PC-3 (cell line): ENCODE measurements at regions not wholly inside any gene's neighbourhood (a gene's known extent, or its start where the extent isn't known, plus 50 kb on each side); places are given as distances from the start of the nearest gene placed in this dataset.

ENCODE experiments used
- ATAC-seq: fragments of 200-7000 bp; cut with Tn5 transposase; 2 replicates; pipeline ENCODE4 v1.9.1; 2020; ENCODE audit warnings: mild to moderate bottlenecking, moderate library complexity
- BruUV-seq: library from RNA; stranded (reverse); fragments of 400-500 nt; replicated peaks from 2 replicates; lab custom pipeline; 2021; lab: Mats Ljungman, UMichigan
- CTCF ChIA-PET: fragments of 300-600 bp; sonication (Branson Sonifier 250); formaldehyde crosslinking; loops from one replicate; lab custom pipeline; 2022; ENCODE audit warnings: antibody characterized with exemption; lab: Charles Lee
- POLR2A ChIA-PET: fragments of 300-600 bp; sonication (Branson Sonifier 250); formaldehyde crosslinking; loops from one replicate; lab custom pipeline; 2022; ENCODE audit warnings: antibody characterized with exemption; ENCODE audit not compliant: unreplicated experiment; lab: Charles Lee
- DNase-seq: peaks from one replicate; pipeline ENCODE4 v3.0.0-alpha.2; 2015
- H2AFZ ChIP-seq: fragments of 300-600 bp; sonication (generic); 2 replicates; pipeline ENCODE4 v1.6.0; 2016; ENCODE audit warnings: antibody characterized with exemption, low read length
- H3F3A ChIP-seq: fragments of 300-600 bp; sonication (generic); one replicate; pipeline ENCODE4 v1.6.0; 2017; ENCODE audit warnings: antibody characterized with exemption, low read length, control low read depth, mild to moderate bottlenecking; ENCODE audit not compliant: unreplicated experiment
- H3K27ac ChIP-seq: fragments of 300-600 bp; sonication (generic); 2 replicates; pipeline ENCODE4 v1.5.1; 2016; ENCODE audit warnings: mild to moderate bottlenecking, low read length
- H3K27me3 ChIP-seq: fragments of 300-600 bp; sonication (generic); 2 replicates; pipeline ENCODE4 v1.6.1; 2016; ENCODE audit warnings: low read length, mixed read lengths
- H3K36me3 ChIP-seq: fragments of 300-600 bp; sonication (generic); 2 replicates; pipeline ENCODE4 v1.6.1; 2016; ENCODE audit warnings: low read depth, mixed run types, low read length, mixed read lengths
- H3K4me1 ChIP-seq: fragments of 300-600 bp; sonication (generic); 2 replicates; pipeline ENCODE4 v1.5.1; 2016; ENCODE audit warnings: low read length; ENCODE audit not compliant: insufficient read depth
- H3K4me2 ChIP-seq: fragments of 300-600 bp; sonication (generic); 2 replicates; pipeline ENCODE4 v1.6.0; 2016; ENCODE audit warnings: low read length
- H3K4me3 ChIP-seq: fragments of 300-600 bp; sonication (generic); 2 replicates; pipeline ENCODE4 v1.5.1; 2016; ENCODE audit warnings: mild to moderate bottlenecking, low read length, mixed read lengths
- H3K79me2 ChIP-seq: fragments of 300-600 bp; sonication (generic); 2 replicates; pipeline ENCODE4 v1.6.1; 2017; ENCODE audit warnings: low read length, mixed read lengths
- H3K9ac ChIP-seq: fragments of 300-600 bp; sonication (generic); 2 replicates; pipeline ENCODE4 v1.6.0; 2016; ENCODE audit warnings: mild to moderate bottlenecking, low read length
- H3K9me2 ChIP-seq: fragments of 300-600 bp; sonication (generic); replicated peaks from 2 replicates; pipeline ENCODE4 v1.6.1; 2016; ENCODE audit warnings: mixed run types, low read length, mixed read lengths
- H3K9me3 ChIP-seq: fragments of 300-600 bp; sonication (generic); 2 replicates; pipeline ENCODE4 v1.6.1; 2016; ENCODE audit warnings: low read length, mixed read lengths
- H4K20me1 ChIP-seq: fragments of 300-600 bp; sonication (generic); 2 replicates; pipeline ENCODE4 v1.6.1; 2016; ENCODE audit warnings: low read length, mixed read lengths
- EZH2 ChIP-seq: fragments of 300-600 bp; sonication (generic); IDR thresholded peaks from one replicate; pipeline ENCODE4 v1.6.1; 2017; ENCODE audit warnings: antibody characterized with exemption, mild to moderate bottlenecking, low read length; ENCODE audit not compliant: unreplicated experiment
- EZH2phosphoT487 ChIP-seq: fragments of 300-600 bp; sonication (generic); IDR thresholded peaks from 2 replicates; pipeline ENCODE4 v1.6.1; 2018; ENCODE audit warnings: mild to moderate bottlenecking, antibody characterized with exemption, low read length, borderline replicate concordance
- intact Hi-C: fragments of 100-400 bp; cut with micrococcal nuclease; formaldehyde crosslinking; loops from 2 replicates; pipeline ENCODE4 v1.9.0; 2023
- TF ChIP-seq, protein P1 (sequence below): fragments of 300-600 bp; sonication (generic); conservative IDR thresholded peaks from 2 replicates; pipeline ENCODE4 v1.5.1; 2017; ENCODE audit warnings: antibody characterized with exemption, low read depth, mild to moderate bottlenecking, low read length

DNA sequence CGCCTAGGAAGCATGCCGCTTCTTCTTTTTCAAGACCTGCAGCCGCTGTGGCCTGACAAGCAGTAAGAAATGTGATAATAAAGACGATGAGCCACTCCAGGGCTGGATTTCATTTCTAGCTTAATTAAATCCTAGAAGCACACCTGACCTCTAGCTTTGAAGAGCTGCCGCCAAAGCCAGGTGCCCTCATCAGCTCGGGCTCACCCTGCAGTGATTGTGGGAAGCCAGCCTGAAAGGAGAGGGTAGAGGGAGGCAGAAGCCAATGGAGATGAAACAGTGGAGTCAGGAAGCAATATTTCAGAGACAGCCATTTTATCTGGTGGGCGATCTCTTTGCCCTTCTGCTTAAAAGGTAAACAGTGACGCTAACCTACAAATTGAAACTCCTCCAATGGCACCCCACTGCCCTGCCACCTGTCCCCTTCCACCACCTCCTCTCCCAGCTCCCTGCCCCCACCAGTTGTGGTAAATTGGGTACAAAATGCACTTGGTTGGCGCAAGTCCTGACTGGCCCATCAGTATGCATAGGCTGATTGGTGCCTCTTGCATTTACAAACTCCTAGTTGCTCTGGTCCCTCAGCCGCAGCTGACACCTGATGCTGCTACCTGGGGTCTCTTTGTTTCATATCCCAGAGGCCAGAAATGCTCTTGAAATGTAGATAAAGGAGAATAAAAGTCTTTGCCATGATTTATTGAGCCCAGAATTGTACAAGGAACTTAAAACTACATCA, 385.3 kb downstream of the PDCD6IP start:
- Histone ChIP-seq H3K4me3 (no peak overlapping the region), H3K27me3 (no peaks in the 10 kb centered on the region), H3K9ac (no peak overlapping the region), H3K36me3 (no peaks in the 10 kb centered on the region), H3K9me3 (no peaks in the 10 kb centered on the region), H3K27ac (no peak overlapping the region), H2AFZ (peak overlapping the region; percentile 28; the same call in 1 of the 2 replicates), H3K79me2 (no peaks in the 10 kb centered on the region), H3K4me2 (peak overlapping the region; percentile 46), H3F3A (no peaks in the 10 kb centered on the region), H3K9me2 (no peaks in the 10 kb centered on the region), H3K4me1 (peaks cover 11% of the 10 kb centered on the region; the same call in 1 of the 2 replicates), H4K20me1 (no peaks in the 10 kb centered on the region)
- DNase-seq (no peak), ATAC-seq (peak; percentile 51)
- intact Hi-C loops = no loop called here
- ChIA-PET POLR2A (no interaction called here), CTCF (no interaction called here)
- TF ChIP-seq, protein P1, sequence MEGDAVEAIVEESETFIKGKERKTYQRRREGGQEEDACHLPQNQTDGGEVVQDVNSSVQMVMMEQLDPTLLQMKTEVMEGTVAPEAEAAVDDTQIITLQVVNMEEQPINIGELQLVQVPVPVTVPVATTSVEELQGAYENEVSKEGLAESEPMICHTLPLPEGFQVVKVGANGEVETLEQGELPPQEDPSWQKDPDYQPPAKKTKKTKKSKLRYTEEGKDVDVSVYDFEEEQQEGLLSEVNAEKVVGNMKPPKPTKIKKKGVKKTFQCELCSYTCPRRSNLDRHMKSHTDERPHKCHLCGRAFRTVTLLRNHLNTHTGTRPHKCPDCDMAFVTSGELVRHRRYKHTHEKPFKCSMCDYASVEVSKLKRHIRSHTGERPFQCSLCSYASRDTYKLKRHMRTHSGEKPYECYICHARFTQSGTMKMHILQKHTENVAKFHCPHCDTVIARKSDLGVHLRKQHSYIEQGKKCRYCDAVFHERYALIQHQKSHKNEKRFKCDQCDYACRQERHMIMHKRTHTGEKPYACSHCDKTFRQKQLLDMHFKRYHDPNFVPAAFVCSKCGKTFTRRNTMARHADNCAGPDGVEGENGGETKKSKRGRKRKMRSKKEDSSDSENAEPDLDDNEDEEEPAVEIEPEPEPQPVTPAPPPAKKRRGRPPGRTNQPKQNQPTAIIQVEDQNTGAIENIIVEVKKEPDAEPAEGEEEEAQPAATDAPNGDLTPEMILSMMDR = no peak
- TF ChIP-seq EZH2phosphoT487 (no peak), EZH2 (no peak)
- no TSS peak for BruUV-seq

- H4K20me1 ChIP-seq = no peaks in the 10 kb centered on the region
- intact Hi-C loops = no loop called here
- no TSS peak for BruUV-seq
- H2AFZ ChIP-seq = no peak overlapping the region
- ATAC-seq (no peak), DNase-seq (no peak)
- no peak overlapping the region for H3K9ac ChIP-seq
- no peaks in the 10 kb centered on the region for H3K27me3 ChIP-seq
- H3K9me3 ChIP-seq = no peaks in the 10 kb centered on the region
- CTCF ChIA-PET = no interaction called here
- peaks cover 11% of the 10 kb centered on the region; the same call in 1 of the 2 replicates for H3K4me1 ChIP-seq
- H3K9me2 ChIP-seq = no peaks in the 10 kb centered on the region
- H3K4me3 ChIP-seq = no peak overlapping the region
- POLR2A ChIA-PET = no interaction called here
- H3K36me3 ChIP-seq = no peaks in the 10 kb centered on the region
- H3K4me2 ChIP-seq = no peak overlapping the region
- no peaks in the 10 kb centered on the region for H3F3A ChIP-seq
- TF ChIP-seq EZH2 = no peak
- TF ChIP-seq, protein P1 = no peak
- TF ChIP-seq EZH2phosphoT487 = no peak
- H3K27ac ChIP-seq = no peak overlapping the region
- H3K79me2 ChIP-seq = no peaks in the 10 kb centered on the region
These were observed 386.9 kb downstream of the PDCD6IP start for GRCh38 chr3:34185301-34185700.

GRCh38 chr3:34189133-34189532, 390.7 kb downstream of the PDCD6IP start:
- ChIA-PET POLR2A (no interaction called here), CTCF (no interaction called here)
- Histone ChIP-seq H3K4me3 (no peak overlapping the region), H3K9me2 (no peaks in the 10 kb centered on the region), H3K27ac (no peak overlapping the region), H3K4me2 (no peak overlapping the region), H3K79me2 (no peaks in the 10 kb centered on the region), H3K4me1 (no peaks in the 10 kb centered on the region), H3F3A (no peaks in the 10 kb centered on the region), H3K9me3 (no peaks in the 10 kb centered on the region), H3K36me3 (no peaks in the 10 kb centered on the region), H4K20me1 (no peaks in the 10 kb centered on the region), H3K9ac (no peak overlapping the region), H3K27me3 (no peaks in the 10 kb centered on the region), H2AFZ (no peak overlapping the region)
- ATAC-seq = no peak
- no TSS peak for BruUV-seq
- no peak for DNase-seq
- intact Hi-C loops = no loop called here
- TF ChIP-seq EZH2phosphoT487 (no peak), EZH2 (no peak)
- TF ChIP-seq, protein P1 = no peak
